Astrocyte (in vitro differentiated cells and primary cell): ENCODE measurements at regions not wholly inside any gene's neighbourhood (a gene's known extent, or its start where the extent isn't known, plus 50 kb on each side); places are given as distances from the start of the nearest gene placed in this dataset.

ENCODE experiments used
- CTCF ChIP-seq: IDR thresholded peaks from 2 replicates; pipeline ENCODE4 v1.5.1; 2011; ENCODE audit warnings: low read depth, mild to moderate bottlenecking, inconsistent platforms, low read length, moderate library complexity; ENCODE audit not compliant: insufficient read depth
- EZH2 ChIP-seq: IDR thresholded peaks from 2 replicates; pipeline ENCODE4 v1.6.1; 2012; ENCODE audit warnings: mild to moderate bottlenecking, low read length, inconsistent platforms; ENCODE audit not compliant: insufficient read depth

- no peak for TF ChIP-seq CTCF
- TF ChIP-seq EZH2, result no peak
Measured at GRCh38 chr16:5776876-5777275, 679.3 kb upstream of the EEF2KMT start.
